HG03280 (cell line): ENCODE measurements at regions not wholly inside any gene's neighbourhood (a gene's known extent, or its start where the extent isn't known, plus 50 kb on each side); places are given as distances from the start of the nearest gene placed in this dataset.

Experiments used
- ATAC-seq: cut with Tn5 transposase; IDR thresholded peaks from one replicate; pipeline ENCODE4 v1.9.1; 2021; ENCODE audit warnings: mild to moderate bottlenecking, moderate library complexity; ENCODE audit not compliant: unreplicated experiment

DNA sequence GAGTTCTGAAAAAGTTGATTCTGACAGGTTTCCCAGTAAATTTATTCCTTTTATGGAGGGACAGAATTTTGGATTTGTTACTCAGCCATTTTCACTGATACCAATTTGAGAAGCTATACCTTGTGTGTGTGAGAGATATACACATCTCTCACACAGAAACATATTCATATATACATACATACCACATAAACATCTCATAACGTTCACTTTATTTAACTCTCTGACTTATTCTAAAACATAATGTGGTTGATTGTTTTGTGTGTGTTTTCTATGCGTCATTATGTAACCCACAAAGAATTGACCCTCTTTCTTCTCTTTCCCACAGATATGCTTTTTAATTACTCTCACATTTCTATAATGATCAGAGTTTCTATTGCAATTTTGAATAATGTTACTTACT, 570.8 kb upstream of the TLE4 start:
- no peak for ATAC-seq

DNA sequence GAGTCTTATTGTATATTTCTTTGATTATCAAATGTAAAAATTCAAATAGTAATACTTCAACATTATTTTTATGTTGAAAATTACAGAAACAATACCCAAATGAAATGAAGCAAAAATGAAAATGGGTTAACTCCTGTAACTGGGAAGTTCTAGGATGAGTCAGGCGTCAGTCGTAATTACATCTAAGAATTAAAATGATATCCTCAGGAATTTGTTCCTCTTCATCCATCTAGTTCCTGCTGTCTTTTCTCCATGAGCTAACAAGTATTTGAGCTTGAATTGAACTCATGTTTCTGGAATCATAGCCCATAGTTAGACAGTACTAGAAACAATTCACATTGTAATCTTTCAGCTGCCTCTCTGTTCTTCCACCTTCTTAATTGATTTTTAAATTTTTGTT, 568.3 kb upstream of the TLE4 start:
- no peak for ATAC-seq

DNA sequence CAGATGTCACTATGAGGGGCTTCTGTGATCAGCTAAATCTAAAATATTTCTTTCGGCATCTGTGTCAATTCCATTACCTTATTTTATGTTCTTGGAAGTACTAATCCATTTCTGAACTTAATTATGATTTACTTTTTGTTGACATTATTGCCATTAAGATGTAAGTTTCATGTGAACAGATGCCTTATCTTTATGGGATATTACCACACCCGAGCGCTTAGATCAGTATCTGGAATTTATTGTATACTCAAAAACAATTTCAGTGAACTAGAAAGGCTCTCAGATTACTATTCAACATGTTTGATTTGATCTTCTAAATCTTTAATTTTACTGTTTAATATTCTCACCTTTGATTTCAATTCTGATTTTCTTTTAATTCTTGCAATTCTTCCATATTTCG, 567.7 kb upstream of the TLE4 start:
- ATAC-seq: no peak

DNA sequence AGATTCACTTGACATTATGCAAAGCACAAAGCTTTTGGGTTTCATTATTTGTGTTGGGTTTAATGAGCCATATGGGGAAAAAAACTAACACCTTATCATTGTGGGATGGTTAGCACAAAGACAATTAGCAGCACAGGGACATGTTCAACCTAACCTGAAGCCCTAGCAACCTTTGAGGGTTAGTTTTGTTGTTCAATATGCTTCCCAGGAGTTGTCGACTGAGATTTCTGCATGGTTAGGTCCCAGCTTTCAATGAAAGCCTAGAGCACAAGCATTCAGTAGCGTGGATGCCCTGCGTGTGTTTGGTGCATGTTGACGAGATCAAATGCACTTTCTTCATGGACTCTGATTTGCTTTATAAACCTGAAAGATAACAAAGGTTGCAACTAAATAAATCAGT, 565.2 kb upstream of the TLE4 start:
- ATAC-seq: no peak

DNA sequence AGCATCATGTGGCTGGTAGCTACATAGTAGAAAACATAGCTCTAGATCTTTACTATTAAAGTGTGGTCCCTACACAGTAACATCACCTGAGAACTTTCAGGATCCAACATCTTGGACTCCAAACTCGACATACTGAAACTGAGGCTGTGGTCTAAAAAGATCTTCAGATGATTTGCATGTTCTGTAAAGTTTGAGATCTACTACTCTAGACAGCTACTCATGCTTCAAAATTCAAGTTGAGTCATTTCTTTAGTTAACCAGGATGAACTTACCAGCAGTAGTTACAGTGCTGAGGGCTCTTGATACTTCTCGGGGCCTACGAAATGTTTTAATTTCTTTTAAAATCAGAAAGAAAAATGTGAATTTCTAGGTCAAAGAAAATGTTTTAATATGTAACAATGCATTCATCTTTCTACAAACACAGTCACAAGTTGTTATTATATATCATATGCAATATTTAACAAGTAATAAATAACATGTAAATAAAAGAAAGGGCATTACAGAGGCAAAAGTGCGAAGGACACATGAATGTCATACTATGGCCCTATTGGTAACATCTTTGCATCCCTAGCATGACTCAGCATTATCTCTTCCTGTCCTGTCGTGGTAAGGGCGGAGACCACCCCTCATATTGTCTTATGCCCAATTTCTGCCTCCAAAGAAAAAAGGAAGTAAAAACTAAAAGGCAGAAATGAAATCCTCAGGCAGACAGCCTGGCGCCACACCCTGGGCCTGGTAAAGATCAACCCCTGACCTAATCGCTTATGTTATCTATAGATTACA, 563.9 kb upstream of the TLE4 start:
- peak; percentile 91 for ATAC-seq

DNA sequence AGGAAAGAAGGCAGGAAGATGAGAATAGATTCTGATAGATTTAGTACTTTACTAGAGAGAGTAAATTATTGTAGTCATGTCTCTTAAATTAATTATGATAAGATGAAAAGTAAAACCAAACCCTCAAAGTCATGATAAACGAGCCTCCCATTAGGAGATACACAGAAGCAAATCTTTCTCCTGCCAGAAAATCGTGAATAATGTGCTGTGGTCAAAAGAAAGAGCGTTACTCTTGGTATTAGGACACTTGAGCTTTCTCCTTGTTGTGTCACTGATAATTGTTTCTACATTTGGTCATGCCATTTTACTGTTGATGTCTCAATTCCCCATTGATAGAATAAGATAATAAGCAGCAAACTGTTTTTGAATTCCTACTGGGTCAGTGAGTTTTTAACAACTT, 562.8 kb upstream of the TLE4 start:
- no peak for ATAC-seq

DNA sequence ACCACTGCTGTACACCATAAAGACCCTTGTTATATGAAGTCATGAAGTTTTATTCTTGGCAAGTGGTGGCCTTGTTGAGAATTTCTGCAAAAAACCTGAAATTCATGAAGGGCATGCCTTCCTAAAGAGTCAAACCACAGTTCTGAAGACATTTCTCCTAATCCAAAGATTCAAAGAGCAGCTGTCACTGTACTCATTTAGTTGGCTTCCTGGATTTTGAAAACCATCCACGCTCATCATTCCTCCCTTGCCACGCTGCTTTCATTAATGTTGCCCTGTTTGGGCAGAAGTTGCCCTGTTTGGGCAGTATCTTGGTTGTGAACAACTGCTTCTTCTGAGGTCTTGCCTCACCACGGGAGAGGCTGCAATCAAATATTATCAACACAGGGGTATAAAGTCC, 560.3 kb upstream of the TLE4 start:
- ATAC-seq: no peak

DNA sequence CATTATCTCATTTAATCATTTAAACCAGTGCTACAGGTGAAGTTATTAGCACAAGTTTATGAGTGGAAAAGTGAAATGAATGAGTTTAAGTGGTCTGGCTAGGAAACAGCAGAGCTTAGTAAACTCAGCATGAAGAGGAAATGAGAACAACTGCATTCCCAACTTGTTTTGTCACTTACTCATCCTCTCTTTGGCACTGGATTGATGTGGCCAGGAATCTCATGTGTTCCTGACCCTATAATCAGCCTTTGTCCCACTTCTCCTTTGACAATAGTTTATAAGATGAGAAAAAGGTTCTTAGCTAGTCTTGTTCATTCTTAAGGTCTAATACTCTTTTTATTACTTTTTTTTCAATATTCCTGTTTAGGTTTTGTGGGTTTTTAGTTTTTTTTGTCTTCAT, 559.2 kb upstream of the TLE4 start:
- ATAC-seq: no peak

DNA sequence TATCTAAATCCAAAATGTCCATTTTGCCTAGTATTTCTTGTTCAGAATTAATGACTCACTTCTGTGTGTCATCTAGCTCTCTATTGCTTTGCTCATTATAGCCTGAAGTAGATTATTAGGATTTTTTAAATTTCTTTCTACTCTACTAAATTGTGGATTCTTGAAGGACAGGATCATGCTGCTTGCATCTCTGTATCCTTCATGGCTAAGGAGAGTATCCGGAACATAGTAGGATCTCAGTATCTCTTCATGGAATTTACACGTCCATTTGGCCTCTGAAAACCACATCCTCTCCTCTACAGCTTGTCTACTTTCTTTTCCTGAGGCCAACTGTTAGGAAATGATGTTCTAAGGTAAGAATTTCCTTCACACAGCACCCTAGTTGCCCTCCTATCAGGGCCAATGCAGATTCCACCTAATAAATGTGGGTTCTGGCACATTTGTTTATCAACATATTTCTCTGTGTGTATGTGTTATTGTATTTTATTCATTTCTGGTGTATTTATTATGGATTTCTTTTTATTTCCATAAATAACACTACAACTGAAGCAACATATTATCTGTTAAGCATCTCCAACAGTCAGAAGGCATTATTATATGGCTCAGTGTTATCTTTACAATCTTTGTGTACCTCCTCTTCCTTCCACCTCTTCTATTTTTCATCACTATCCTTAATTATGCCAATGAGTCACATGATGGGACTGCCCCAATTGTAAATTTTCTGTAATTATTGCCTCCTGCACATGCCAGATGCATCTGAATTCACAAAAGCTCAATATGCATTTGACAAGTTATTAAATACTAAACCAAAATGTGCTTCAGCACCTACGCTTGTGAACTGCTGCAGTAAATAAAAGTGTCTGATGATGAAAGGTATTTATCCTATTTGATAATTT, 557.8 kb upstream of the TLE4 start:
- no peak for ATAC-seq

DNA sequence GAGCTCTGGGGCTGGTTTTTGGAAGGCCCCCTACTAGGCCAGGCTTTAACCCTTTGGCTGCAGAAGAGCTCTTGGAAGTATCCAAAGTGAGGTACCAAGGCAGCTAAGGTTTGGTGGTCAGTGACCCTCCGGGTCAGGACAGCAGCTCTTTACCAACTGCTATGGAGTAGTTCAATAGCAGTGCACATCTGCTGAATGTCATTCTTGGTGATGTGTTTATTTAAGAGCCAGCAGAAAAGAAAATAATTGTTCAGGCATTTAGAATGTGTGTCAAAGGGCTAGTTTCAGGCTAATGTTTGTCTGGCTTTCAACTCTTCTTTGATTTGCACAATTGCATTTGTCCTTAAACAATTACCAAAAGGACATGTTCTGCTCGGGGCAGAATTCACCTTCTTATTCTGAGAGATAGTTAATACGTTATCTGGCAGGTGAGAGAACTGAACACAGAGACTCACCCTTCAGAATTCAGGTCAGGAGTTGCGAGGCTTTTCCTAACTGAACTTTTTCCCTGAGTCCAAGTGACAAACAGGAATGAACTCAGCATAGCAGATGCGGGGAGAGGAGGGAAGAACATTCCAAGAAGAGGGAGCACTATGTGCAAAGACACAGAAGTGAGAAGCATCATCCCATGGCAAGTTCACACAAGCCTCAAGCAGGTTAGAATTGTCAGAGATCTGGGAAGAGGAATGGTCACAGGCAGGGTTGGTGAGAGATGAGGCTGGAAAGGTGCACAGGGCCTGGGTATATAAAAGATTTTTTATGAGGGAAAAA, 556.7 kb upstream of the TLE4 start:
- ATAC-seq: no peak

DNA sequence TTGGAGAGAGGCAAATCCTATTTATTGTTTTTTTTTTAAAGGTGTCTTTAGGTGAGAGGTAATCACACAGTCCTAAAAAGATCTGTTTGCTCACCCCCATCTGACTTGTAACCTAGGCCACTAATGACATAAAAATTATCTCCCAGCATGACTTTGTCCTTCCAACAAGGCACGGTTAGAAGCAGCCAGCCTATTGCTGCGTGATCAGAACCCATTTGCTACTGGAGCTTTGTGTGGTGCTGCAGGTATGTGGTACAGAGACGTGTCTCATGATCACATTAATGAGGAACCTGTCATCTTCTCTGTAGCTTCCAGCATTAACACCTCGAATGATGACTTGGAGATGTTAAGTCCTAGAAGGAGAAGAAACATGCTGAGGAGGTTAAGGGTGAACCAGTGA, 555.8 kb upstream of the TLE4 start:
- ATAC-seq: no peak

DNA sequence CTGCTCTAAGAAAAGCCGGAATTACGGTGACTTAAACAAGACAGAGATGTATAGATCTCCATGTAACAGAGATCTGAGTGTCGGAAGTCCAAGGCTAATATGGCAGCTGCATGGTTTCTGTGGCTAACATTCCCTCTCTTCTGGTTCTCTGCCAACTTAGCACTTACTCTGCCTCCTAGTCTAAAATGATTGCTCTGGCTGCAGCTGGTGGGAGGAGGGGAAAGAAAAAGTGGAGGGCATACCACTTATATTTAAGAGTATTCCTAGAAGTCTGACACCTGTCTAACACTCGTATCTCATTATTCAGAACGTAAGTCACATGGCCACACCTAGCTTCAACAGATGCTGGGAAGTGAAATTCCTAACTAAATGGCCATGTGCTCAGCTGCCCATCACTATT, 551.5 kb upstream of the TLE4 start:
- ATAC-seq: no peak

DNA sequence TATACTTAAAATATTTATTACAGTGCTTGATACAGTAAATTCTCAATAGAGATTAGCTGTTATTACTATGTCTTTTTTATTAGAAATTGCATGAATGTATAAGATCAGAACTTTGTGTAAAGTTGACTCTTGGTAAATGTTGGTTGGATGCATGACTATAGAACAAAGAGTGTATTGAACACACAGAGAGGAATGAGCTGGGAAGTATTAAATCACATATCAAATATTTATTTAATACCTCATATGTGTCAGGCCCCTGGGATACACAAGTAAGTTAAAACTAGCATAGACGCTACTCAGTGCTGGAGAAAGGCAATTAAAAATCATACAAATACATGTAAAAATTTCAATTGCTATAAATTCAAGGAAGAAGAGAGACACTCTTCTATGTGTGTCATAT, 550.7 kb upstream of the TLE4 start:
- ATAC-seq: no peak

DNA sequence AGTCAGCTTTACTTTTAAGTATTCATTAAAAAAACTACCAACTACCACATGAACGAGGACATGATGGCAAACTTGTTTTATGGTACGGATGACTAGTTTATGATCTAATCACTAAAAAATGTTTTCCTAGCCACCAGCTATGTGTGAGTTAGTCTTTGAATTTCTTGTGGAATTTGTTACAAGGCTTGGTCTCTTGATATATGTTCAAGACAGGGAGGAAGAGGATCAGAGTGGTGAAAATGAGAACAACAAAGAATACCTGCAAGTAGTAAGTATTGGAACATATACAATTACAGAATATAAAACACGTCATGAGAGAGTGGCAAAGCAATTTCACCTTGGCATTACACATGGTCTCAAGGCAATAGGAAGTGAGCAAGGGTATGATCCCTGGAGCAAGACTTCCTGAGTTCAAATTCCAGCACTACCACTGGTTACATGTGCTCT, 548.6 kb upstream of the TLE4 start:
- ATAC-seq: no peak

DNA sequence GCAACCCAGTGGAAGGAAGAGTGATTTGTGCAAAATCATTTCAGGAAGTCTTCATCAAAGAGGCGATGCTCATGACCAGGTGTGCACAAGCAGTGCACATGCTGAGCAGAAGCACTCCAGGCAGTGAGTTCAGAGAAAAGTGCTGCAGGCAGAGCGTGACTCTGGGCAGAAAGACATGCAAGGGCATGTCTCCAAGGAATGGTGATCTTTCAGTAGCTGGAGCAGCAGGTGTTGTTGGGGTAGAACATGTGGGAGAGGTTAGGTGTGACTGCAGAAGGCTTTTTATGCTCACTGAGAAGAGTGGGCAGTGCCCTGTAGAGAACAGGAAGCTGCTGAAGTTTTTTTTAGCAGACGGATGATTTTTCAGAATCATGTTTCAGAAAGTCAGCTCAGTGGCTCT, 545.4 kb upstream of the TLE4 start:
- no peak for ATAC-seq

DNA sequence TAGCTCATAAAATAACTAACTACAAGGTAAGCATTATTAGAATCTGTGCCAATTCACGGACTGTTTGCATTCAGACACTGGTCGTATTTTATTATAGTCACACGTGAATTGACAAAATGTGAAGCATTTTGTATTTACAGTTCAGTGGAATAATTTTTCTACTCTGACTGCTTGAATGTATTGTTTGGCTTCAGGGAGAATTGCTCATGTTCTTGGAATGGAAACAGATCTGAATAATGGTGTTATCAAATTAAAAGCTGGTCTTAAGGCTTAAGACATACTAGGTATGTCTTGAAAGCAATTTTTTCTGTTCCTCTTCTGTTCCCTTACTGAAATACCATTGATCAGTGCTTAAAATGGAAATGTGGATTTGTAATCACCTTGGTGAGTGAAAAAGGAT, 543.7 kb upstream of the TLE4 start:
- ATAC-seq: no peak

DNA sequence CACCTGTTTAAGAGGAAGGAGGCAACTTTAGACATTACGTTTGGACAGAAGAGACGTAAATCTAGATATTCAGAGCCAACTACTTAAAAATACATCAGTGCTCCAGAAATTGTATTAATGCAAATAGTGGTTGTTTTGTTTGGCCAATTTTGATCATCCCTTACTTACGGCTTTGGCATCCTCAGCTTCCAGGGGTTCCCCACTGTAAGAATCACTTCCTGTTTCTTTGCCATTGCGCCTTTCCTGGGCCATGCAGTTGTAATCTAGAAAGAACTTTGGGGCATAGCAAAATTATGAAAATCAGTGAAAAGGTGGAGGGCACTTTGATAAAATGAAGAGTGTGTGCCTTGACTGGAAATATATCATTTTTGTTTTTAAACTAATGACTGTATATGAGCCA, 537.2 kb upstream of the TLE4 start:
- no peak for ATAC-seq

DNA sequence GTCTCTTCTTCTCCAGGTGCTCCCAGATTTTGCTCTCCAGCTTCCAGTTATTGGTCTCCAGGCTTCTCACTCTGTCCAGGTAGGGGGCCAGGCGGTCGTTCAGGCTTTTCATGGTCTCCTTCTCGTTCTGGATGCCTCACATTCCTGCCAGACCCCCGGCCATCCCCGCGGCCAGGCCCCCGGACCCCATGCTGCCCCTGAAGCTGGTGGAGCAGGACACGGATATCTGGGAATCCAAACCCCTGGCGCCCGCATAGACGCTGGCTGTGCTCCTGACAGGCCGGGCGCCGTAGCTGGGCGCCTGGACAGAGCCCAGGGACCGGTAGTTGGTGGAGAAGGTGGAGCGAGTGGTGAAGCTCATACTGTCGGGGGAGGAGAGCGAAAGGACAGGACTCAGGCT, 534.4 kb upstream of the TLE4 start:
- ATAC-seq: no peak

DNA sequence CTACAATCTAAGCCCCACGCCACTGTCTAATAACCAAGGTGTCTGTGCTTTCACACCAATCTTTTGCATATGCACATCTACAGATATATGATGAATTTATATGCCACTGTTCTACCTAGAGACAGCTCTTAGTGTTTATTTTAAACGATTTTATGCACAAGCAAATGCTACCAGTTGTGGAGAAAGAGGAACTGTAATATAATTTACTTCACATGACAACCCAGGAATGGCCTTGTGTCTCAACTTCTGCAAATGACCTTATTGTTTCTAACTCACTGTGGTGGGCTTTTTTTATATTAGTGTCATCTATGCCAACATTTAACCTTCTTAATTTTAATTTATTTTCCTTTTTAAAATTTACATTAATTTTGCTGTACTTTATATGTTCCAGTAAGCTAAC, 531.1 kb upstream of the TLE4 start:
- no peak for ATAC-seq

DNA sequence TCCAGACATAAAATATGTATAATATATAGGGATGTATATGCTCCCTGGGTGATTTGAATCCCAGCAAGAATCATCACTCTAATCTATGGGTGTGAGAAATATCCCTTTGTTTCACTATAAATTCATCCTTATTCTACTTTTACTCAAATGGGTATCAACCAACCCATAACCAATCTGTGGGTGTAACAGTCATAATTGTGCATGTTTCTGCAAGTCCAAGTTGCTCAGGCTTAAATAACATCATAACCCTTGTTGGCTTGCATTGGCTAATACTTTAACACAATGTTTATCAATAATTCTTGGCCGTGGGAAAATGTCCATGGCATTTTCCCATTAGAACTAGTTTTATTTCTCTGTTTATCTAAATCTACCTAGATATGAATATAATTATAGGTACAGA, 530.5 kb upstream of the TLE4 start:
- no peak for ATAC-seq

DNA sequence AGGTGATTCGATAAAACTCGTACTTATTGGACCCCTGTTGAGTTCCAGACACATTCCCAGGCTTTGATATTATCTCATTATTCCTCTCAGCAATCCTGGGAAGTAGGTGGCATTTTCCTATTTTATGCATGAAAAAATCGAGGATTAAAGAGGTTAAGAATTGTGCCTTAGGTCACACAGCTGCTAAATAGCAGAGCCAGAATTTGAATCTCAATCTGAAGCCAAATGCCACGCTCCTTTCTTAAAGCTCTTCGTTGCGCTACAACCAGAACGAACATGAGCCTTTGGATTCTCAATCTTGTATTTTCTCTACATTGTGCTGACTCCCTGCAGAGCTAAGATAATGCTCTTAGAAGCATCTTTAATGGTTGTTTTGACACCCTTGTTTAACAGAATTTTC, 527.8 kb upstream of the TLE4 start:
- no peak for ATAC-seq

DNA sequence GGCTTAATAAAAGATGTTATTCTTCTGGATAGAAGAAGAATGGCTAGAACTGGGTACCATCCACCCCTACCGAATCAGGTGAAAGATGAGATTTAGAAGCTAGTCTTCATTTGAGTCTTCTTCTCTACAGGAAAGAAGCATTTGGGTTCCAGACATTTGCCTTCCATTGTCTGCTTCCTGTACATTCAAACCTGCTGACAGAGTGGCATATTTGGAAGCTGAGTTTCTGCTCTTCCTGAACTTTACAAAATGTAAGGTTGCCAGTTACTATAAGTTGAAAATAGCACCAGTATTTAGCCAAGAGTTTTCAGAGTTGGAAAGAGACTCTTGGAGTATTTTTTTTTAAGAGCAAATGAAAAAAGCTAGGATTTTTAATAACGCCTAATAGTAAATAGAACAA, 525.4 kb upstream of the TLE4 start:
- ATAC-seq: no peak
